GM12873 (cell line): ENCODE measurements at regions not wholly inside any gene's neighbourhood (a gene's known extent, or its start where the extent isn't known, plus 50 kb on each side); places are given as distances from the start of the nearest gene placed in this dataset.

Source experiments
- CTCF ChIP-seq: IDR thresholded peaks from 2 replicates; pipeline ENCODE4 v1.5.1; 2012; ENCODE audit warnings: low read depth, mild to moderate bottlenecking, moderate library complexity, low read length, control low read depth; ENCODE audit not compliant: insufficient read depth; ENCODE audit errors: missing control alignments

- no peak for TF ChIP-seq CTCF
Observed at GRCh38 chr12:47377414-47378221, 297.9 kb upstream of the AMIGO2 start.

GRCh38 chr12:47376927-47377326, 297.2 kb upstream of the AMIGO2 start:
- no peak for TF ChIP-seq CTCF

- TF ChIP-seq CTCF: no peak
Observed at GRCh38 chr12:47373554-47374150, 293.9 kb upstream of the AMIGO2 start.

GRCh38 chr12:47370421-47370820, 290.7 kb upstream of the AMIGO2 start:
- TF ChIP-seq CTCF: no peak

GRCh38 chr12:47369085-47369484, 289.3 kb upstream of the AMIGO2 start:
- no peak for TF ChIP-seq CTCF

- TF ChIP-seq CTCF: no peak
Observed at GRCh38 chr12:47367912-47368537, 288.3 kb upstream of the AMIGO2 start.

GRCh38 chr12:47366579-47366978, 286.8 kb upstream of the AMIGO2 start:
- no peak for TF ChIP-seq CTCF
